ENCODE measurements at regions not wholly inside any gene's neighbourhood (a gene's known extent, or its start where the extent isn't known, plus 50 kb on each side); places are given as distances from the start of the nearest gene placed in this dataset.

DNA sequence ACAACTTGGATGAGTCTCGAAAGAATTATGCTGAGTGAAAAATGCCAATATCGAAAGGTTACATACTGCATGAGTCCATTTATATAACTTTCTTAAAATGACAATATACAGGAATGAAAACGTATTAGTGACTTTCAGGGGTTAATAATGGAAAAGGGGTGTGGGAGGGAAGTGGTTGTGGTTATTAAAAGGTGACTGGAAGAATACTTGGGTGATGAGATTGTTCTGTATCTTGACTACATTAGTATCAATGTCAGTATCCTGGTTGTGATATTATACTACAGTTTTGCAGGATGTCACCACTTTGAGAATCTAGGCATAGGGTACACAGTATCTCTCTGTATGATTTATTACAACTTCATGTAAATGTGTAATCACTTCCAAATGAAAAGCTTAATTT is 204.5 kb downstream of the DTHD1 start:
- in situ Hi-C loops (cut with HindIII; ENCODE audit: low pct_unique_long_range_greater_than_20kb, low sequenced_read_pairs) = no loop called here
- DNase-seq (ENCODE audit: low read depth, low spot score) = no peak

DNA sequence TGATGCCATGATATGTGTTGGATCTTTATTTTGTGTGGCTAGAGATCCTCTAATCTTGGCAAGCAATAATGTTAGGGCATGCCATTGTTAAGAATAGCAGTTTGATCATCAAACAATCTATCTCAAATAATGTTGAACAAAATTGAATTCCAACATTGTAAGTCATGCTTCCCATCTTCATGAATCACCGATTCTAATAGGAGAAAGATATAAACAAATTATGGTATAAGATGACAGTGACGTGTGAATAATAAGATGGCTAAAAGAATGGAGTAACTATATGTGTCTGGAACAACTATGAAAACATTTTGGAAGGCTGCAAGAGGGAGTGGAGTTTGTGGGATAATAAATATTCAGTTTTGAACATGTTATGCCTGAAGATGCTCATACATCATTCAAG is 208.4 kb downstream of the DTHD1 start:
- in situ Hi-C loops (cut with HindIII; ENCODE audit: low pct_unique_long_range_greater_than_20kb, low sequenced_read_pairs) = no loop called here
- DNase-seq (ENCODE audit: low read depth, low spot score) = no peak

DNA sequence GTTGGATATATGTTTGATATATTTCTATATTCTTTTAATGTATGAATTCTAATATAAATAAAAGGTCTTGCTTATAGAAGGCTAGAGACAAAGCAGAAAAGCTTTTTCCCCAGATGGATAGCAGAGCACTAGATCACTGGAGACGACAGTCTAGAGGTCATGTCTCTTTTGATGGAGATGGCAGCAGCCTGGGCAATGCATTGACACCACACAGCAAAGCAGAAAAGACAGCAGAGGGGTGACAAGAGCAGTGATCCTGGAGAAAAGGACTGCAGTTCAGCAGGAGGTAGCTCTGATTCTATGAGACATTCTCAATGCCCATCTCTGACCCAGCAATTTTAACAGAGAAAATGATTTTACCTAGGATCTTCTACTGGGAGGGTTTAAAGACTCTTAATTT is 210.6 kb downstream of the DTHD1 start:
- in situ Hi-C loops (cut with HindIII; ENCODE audit: low pct_unique_long_range_greater_than_20kb, low sequenced_read_pairs) = no loop called here
- DNase-seq (ENCODE audit: low read depth, low spot score) = no peak

DNA sequence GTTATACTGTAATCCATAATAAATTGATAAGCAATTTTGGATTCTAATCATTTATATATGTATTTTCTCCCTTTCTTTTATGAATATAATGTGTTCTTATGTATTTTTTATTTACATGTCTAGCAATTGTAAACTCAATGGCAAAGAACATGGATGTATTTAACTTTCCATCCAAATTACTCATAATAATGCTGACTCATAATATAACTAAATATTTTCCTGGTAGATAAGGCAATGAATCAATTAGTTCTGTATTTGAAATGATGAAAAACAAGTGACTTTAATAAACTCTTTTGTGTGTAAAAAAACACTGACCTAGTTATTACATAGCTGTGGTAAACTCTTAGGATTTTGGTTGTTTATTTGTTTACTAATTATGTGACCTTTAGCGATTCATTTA is 211.2 kb downstream of the DTHD1 start:
- in situ Hi-C loops (cut with HindIII; ENCODE audit: low pct_unique_long_range_greater_than_20kb, low sequenced_read_pairs) = no loop called here
- DNase-seq (ENCODE audit: low read depth, low spot score) = no peak

DNA sequence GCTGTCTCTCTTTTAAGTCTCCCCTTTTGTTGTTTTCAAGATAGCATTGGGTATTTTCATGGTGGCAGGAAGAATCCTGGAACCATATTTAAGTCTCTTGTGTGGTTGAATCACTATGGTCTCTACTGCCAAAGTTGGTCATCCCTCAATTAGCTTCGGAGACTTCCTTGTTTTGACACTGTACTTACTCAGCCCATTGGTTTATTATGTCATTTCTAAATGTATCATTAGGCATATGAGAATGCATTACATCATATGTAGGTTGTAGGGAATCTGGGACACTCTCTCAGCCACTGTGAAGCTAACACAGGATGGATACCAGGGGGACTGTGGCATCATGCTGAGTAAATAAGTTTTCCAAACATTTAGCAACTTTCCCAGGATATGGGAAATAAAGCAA is 211.8 kb downstream of the DTHD1 start:
- DNase-seq (ENCODE audit: low read depth, low spot score) = no peak
- in situ Hi-C loops (cut with HindIII; ENCODE audit: low pct_unique_long_range_greater_than_20kb, low sequenced_read_pairs) = no loop called here

DNA sequence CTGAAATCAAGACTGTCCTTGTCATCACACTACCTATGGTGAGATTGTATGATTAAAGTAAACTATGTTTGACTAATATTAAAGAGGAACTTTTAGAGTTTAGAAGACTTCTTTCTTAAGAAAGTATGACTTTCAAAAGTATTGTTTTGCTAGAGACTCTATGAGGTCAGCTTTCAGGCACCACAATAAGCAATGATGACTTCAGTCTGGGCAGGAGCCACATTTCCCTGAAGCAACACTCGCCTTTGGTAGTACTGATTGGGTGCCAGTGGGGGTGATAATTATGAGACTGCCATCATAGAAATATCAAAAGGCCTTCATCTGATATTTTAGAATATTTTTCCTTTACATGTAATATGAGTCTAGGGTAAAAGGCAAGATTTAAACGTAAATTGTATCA is 212.6 kb downstream of the DTHD1 start:
- no peak for DNase-seq (ENCODE audit: low read depth, low spot score)
- in situ Hi-C loops (cut with HindIII; ENCODE audit: low pct_unique_long_range_greater_than_20kb, low sequenced_read_pairs) = no loop called here

DNA sequence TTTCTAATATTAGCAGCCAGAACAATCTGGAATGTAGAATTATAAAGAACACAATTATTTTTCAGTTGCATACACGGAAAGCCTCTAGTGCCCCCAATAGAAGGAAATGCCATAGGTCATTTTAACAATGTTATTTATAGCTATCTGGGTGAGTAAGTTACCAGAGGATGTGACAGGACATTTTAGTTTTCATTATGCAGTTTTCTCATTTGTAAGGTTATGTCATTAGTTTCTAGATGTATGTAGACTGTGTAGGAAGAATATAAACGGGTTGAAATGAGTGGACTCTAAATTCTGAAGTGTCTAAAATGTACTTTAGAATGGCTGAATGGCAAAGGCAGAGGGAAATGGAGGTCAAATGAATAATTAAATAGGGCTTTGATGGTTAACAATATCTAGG is 213.3 kb downstream of the DTHD1 start:
- in situ Hi-C loops (cut with HindIII; ENCODE audit: low pct_unique_long_range_greater_than_20kb, low sequenced_read_pairs) = no loop called here

DNA sequence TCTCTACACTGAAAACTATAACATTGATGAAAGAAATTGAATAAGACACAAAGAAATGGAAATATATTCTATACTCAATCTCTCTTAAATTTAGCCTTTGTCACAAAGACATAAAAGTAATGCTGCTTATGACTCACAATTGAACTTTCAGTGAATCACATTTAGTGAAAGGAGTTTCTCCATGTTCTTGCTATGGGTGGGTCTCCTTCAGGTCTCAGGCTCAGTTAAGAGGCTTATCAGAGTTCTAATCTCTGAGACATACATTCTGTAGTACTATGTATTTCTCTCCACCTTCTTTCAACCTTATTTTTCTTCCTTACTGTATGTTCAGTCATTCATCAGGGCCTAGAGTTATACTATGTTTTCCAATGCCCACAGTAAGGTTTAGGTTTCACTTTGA is 220.9 kb downstream of the DTHD1 start:
- no peak for DNase-seq (ENCODE audit: low read depth, low spot score)
- in situ Hi-C loops (cut with HindIII; ENCODE audit: low pct_unique_long_range_greater_than_20kb, low sequenced_read_pairs) = no loop called here

More for the DNA sequence above, 213.3 kb downstream of the DTHD1 start:
- DNase-seq (ENCODE audit: low read depth, low spot score) = no peak

DNA sequence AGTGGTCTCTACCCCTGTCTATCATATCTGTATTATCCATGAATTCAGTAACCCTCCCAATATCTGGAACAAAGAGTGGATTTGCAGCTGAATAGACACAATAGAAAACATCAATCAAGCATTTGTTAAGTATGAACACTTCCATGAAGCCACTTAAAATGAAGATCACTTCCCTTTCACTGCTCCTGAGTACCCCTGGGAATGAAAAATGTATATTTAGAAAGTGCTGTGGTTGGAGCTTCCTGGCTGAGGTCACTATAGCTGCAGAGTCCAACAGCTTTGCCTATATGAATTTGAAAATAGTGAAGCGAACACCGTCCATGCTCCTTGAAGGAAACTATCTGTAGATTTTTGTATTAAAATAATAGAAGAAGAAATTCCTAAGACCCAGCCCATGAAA is 227.0 kb downstream of the DTHD1 start:
- no peak for DNase-seq (ENCODE audit: low read depth, low spot score)
- in situ Hi-C loops (cut with HindIII; ENCODE audit: low pct_unique_long_range_greater_than_20kb, low sequenced_read_pairs) = no loop called here

DNA sequence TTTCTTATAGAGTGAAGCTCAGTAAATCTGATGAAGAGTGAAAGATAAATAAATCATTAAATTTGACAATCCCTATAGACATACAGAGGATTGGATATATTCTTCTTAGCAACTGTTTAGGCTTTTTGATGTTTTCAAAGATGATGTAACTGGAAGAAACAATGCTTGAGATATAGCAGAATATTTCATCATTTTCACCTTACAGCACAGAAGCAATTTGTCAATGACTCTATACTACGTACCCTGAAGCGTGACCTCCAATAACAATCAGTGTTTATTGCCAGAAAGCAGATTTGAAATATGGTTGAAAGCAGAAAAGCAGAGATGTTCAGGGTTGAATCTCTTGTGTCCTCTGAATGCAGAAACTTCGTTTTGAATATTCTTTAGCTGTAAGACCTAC is 228.4 kb downstream of the DTHD1 start:
- no peak for DNase-seq (ENCODE audit: low read depth, low spot score)
- in situ Hi-C loops (cut with HindIII; ENCODE audit: low pct_unique_long_range_greater_than_20kb, low sequenced_read_pairs) = no loop called here

DNA sequence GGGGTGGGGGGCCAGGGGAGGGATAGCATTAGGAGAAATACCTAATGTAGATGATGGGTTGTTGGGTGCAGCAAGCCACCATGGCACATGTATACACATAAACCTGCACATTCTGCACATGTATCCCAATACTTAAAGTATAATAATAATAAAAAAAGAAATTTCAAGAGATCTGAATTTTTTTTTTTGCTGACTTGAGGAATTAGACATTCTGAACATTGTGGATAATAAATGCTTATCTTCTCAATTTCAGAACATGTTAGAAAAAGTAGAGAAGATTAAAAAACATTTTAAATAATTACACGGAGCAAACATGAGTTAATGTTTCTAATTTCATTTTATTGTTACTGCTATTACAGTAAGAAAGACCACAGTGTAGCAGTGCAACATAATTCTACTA is 230.4 kb downstream of the DTHD1 start:
- in situ Hi-C loops (cut with HindIII; ENCODE audit: low pct_unique_long_range_greater_than_20kb, low sequenced_read_pairs) = no loop called here
- no peak for DNase-seq (ENCODE audit: low read depth, low spot score)

DNA sequence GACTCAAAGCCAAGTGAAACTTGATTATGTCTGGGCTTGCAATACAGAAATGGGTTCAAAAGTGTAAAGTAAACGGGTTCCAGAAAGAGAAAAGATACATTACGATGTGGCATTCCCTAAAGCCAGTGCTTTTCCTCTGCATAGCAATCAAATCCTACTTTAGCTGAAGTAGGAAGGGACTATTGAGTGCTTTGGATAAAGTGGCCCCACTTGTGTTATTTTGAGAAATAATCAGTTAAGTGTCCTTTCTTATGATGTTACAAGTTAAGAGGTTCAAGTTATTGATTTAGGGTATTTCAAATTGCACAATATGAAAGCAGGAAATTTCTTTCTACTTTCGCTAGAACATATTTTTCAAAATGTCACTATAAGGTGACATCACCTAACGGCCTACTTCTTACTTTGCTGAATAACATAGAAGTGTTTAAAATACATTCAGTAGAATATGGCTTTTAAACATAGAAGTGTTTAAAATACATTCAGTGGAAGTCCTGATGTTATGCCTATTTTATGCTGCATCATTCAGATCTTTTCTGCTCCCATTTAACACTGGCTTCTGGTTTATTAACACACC is 235.2 kb downstream of the DTHD1 start:
- in situ Hi-C loops (cut with HindIII; ENCODE audit: low pct_unique_long_range_greater_than_20kb, low sequenced_read_pairs) = no loop called here
- no peak for DNase-seq (ENCODE audit: low read depth, low spot score)

DNA sequence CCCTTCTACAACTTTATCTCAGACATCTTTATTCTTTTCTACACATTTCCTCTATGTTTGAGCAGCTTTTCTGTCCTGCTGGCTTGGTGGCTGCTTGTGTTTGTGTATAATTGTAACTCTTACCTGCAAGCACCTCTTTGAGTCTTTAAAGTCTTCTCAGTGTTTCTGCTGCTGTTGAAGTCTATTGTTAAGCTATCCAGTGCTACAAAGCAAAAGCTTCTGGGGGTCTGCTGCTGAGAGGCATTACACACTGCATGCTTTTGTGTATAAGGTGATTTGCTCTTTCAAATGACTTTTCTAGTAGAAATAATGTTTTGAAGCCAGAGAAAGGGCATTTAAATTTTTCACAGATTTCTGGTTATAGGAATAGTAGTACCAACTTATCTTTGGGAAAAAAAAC is 241.8 kb downstream of the DTHD1 start:
- no peak for DNase-seq (ENCODE audit: low read depth, low spot score)
- in situ Hi-C loops (cut with HindIII; ENCODE audit: low pct_unique_long_range_greater_than_20kb, low sequenced_read_pairs) = no loop called here

DNA sequence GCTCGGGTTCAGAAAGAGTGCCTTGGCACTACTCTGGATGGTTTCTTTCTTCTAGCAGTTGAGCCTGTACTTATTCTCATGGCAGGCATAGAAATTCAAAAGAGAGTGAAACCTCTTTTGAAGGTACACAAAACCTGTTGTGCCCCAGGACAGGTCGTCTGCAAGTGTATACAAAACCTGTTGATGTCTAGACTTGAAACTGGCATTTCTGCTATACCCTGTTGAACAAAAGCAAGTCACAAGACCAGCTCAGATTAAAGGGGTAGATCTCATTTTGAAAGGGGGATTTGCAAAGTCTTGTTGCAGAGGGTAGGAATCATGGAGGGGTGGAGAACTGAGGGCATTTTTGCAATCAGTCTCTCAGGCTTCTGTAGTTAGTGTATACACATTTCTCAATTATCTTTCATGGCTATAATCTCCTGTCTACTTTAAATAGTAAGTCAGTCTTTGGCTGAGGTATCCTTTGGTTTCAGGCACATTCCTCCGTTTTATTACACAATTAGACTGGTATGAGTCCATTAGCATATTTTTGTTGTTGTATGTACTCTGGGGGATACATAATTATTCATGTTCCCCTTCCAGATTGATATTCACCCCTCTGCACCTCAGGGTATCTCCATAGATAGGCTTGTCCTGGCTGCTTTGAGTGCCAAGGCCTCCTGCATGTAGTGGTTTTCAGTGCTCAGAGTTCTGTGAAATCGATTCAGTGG is 251.4 kb downstream of the DTHD1 start:
- in situ Hi-C loops (cut with HindIII; ENCODE audit: low pct_unique_long_range_greater_than_20kb, low sequenced_read_pairs) = no loop called here
- no peak for DNase-seq (ENCODE audit: low read depth, low spot score)

DNA sequence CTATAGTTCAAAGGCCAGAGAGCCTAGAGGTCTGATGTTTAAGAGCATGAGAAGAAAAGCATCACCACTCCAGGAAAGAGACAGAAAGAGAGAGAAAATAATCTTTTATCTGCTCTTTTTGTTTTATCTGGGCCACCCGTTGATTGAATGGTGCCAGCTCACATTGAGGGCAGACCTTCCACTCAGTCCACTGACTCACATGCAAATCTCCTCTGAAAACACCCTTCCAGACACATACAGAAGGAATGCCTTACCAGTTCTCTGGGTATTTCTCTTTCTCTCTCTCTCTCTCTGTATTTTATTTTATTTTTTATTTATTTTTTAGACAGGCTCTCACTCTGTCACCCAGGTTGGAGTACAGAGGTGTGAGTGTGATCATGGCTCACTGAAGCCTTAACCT is 252.5 kb downstream of the DTHD1 start:
- DNase-seq (ENCODE audit: low read depth, low spot score) = no peak
- in situ Hi-C loops (cut with HindIII; ENCODE audit: low pct_unique_long_range_greater_than_20kb, low sequenced_read_pairs) = no loop called here

DNA sequence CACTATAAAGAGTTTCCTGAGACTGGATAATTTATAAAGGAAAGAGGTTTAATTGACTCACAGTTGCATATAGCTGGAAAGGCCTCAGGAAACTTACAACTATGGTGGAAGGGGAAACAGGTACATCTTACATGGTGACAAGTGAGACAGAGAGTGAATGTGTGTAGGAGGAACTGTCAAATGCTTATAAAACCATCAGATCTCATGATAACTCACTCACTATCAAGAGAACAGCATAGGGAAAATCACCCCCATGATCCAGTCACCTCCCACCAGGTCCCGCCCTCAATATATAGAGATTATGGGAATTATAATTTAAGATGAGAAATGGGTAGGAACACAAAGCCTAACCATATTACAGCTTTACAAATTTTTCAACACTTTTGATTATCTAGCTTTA is 266.0 kb downstream of the DTHD1 start:
- in situ Hi-C loops (cut with HindIII; ENCODE audit: low pct_unique_long_range_greater_than_20kb, low sequenced_read_pairs) = no loop called here
- DNase-seq (ENCODE audit: low read depth, low spot score) = no peak

DNA sequence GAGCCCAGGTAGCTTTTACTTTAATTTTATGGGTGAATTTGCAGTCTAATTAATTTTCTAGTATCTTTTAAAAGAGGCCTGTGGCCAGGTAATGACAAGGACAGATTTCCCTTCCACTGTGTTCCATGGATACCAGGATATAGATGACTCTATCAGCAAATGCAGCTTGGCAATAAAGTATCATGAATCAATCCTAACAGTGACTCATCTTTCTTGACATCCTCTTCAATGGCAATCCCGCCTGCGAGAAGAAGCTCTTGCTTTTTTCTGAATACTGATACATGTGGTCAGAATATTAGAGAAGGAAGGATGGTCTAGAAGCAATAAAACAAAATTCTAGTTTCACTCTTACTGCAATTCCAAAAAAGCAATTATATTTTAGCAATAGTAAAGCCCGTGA is 267.8 kb downstream of the DTHD1 start:
- in situ Hi-C loops (cut with HindIII; ENCODE audit: low pct_unique_long_range_greater_than_20kb, low sequenced_read_pairs) = no loop called here
- DNase-seq (ENCODE audit: low read depth, low spot score) = no peak

DNA sequence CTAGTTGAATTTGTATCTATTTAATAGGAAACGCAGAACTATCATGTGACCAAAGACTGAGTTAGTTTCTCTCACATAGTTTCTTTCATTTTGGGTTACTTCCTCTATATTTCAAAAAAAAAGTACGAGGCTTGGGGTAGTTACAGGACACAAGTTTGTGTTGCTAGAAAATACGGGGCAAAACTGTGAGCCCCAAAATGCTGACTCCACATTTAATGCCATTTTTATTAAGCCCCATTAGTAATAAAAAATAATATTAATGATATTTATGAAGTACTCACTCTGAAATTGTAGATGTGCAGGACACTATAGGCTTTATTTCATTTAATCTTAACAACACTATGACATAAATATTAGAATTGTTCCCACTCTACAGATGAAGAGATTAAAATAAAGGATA is 268.6 kb downstream of the DTHD1 start:
- no peak for DNase-seq (ENCODE audit: low read depth, low spot score)
- in situ Hi-C loops (cut with HindIII; ENCODE audit: low pct_unique_long_range_greater_than_20kb, low sequenced_read_pairs) = no loop called here

DNA sequence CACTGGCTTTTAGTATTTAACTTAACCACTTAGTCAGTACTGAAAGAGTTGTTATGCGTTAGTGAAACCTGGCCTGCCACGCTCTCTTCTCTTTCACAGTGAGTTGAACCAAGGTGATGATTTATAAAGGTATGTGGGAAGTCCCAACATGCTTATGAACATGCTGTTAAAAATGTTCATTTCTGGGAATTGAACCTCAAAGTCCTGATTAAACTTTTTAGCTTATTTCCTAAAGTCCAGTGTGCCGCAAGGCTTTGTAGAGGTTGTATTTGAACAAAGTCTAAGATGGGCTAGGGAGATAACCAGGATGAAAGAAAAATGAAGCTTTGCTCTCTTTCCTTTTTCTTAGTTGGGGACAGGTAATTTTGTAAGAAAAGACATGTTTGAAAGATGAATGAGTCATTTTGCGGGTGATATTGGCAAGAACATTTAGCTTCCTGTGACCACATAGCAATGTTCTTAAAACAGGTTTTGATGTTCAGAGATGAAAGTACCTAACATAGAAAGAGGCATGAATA is 270.3 kb downstream of the DTHD1 start:
- DNase-seq (ENCODE audit: low read depth, low spot score) = no peak

DNA sequence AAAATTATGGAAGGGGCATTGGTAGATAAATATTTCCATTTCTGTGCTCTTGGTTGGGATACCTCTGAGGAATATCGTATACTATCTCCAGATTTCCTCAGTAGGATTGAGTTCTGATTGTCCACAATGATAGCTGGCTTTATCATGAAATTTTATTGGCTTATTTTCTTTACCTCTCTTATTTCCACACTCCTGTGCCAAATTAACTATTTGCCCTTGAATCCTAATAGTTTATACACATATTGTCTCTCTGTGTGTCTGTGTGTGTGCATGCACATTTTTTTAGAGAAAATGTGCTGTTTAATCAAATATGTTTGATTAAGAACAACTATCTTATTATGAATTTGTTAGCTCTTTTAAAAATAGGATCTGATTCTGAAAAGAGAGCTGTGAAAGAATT is 271.6 kb downstream of the DTHD1 start:
- DNase-seq (ENCODE audit: low read depth, low spot score) = no peak
- in situ Hi-C loops (cut with HindIII; ENCODE audit: low pct_unique_long_range_greater_than_20kb, low sequenced_read_pairs) = no loop called here

More for the DNA sequence above, 270.3 kb downstream of the DTHD1 start:
- in situ Hi-C loops (cut with HindIII; ENCODE audit: low pct_unique_long_range_greater_than_20kb, low sequenced_read_pairs) = no loop called here

Measured in SK-MEL-5 (cell line).